ENCODE measurements at regions not wholly inside any gene's neighbourhood (a gene's known extent, or its start where the extent isn't known, plus 50 kb on each side); places are given as distances from the start of the nearest gene placed in this dataset.
A peak's percentile ranks its signal among the peaks of the same experiment; 100 is the strongest.

- Histone ChIP-seq H4K20me1 (ENCODE audit: control insufficient read depth, extremely low read depth, insufficient read depth, low read length) (no peaks in the 10 kb centered on the region), H3K36me3 (ENCODE audit: control insufficient read depth in 2 of 2, extremely low read depth in 1 of 2, insufficient read depth in 2 of 2, low read length in 2 of 2) (no peaks in the 10 kb centered on the region), H3K9me1 (ENCODE audit: control insufficient read depth, extremely low read depth, insufficient read depth, low read length) (no peaks in the 10 kb centered on the region), H3K27ac (ENCODE audit: control insufficient read depth, insufficient read depth, low read length) (no peak overlapping the region), H3K27me3 (ENCODE audit: control insufficient read depth, extremely low read depth, insufficient read depth, low read length) (no peaks in the 10 kb centered on the region), H3K4me2 (ENCODE audit: control insufficient read depth, extremely low read depth, insufficient read depth, low read depth, low read length) (no peak overlapping the region), H3K4me1 (ENCODE audit: control insufficient read depth, extremely low read depth, insufficient read depth, low read length) (peaks cover 3% of the 10 kb centered on the region), H3K9ac (ENCODE audit: control insufficient read depth, extremely low read depth, insufficient read depth, low read length) (no peak overlapping the region), H3K9me3 (ENCODE audit: control insufficient read depth, low read depth, low read length) (no peaks in the 10 kb centered on the region), H3K79me2 (ENCODE audit: control insufficient read depth, insufficient read depth, low read length) (no peaks in the 10 kb centered on the region), H2AFZ (ENCODE audit: control insufficient read depth, low read length) (no peak overlapping the region), H3K4me3 (ENCODE audit: control insufficient read depth in 2 of 3, extremely low read depth in 1 of 3, insufficient read depth in 2 of 3, low read depth in 1 of 3, low read length in 3 of 3) (no peak overlapping the region)
- dilution Hi-C loops (cut with MboI; ENCODE audit: extremely low pct_ligation_motif_present, low sequenced_read_pairs), result no loop called here
- TF ChIP-seq EZH2 (IDR thresholded peaks at IDR 0.05; ENCODE audit: low read length) (no peak), CTCF (optimal IDR thresholded peaks at IDR 0.05 in 1 of 3, IDR thresholded peaks at IDR 0.05 in 1 of 3, conservative IDR thresholded peaks at IDR 0.05 in 1 of 3; ENCODE audit: extremely low read depth in 1 of 3, insufficient read depth in 2 of 3, low read length in 3 of 3) (no peak)
- FAIRE-seq (no peak), DNase-seq (ENCODE audit: low read depth, low spot score) (no peak)
Observed at GRCh38 chr16:64094181-64094965, 1027.5 kb downstream of the CDH11 start.

- peaks cover 3% of the 10 kb centered on the region for H3K4me1 ChIP-seq (ENCODE audit: control insufficient read depth, extremely low read depth, insufficient read depth, low read length)
- FAIRE-seq (peak; percentile 55), DNase-seq (ENCODE audit: low read depth, low spot score) (no peak)
- H3K79me2 ChIP-seq (ENCODE audit: control insufficient read depth, insufficient read depth, low read length), result no peaks in the 10 kb centered on the region
- no peak overlapping the region for H3K9ac ChIP-seq (ENCODE audit: control insufficient read depth, extremely low read depth, insufficient read depth, low read length)
- H3K27ac ChIP-seq (ENCODE audit: control insufficient read depth, insufficient read depth, low read length), result no peak overlapping the region
- no peak for TF ChIP-seq CTCF (optimal IDR thresholded peaks at IDR 0.05 in 1 of 3, IDR thresholded peaks at IDR 0.05 in 1 of 3, conservative IDR thresholded peaks at IDR 0.05 in 1 of 3; ENCODE audit: extremely low read depth in 1 of 3, insufficient read depth in 2 of 3, low read length in 3 of 3)
- TF ChIP-seq EZH2 (IDR thresholded peaks at IDR 0.05; ENCODE audit: low read length), result no peak
- H3K9me3 ChIP-seq (ENCODE audit: control insufficient read depth, low read depth, low read length), result no peaks in the 10 kb centered on the region
- H3K4me3 ChIP-seq (ENCODE audit: control insufficient read depth in 2 of 3, extremely low read depth in 1 of 3, insufficient read depth in 2 of 3, low read depth in 1 of 3, low read length in 3 of 3), result no peak overlapping the region
- no peaks in the 10 kb centered on the region for H3K27me3 ChIP-seq (ENCODE audit: control insufficient read depth, extremely low read depth, insufficient read depth, low read length)
- H3K9me1 ChIP-seq (ENCODE audit: control insufficient read depth, extremely low read depth, insufficient read depth, low read length), result no peaks in the 10 kb centered on the region
- no peaks in the 10 kb centered on the region for H3K36me3 ChIP-seq (ENCODE audit: control insufficient read depth in 2 of 2, extremely low read depth in 1 of 2, insufficient read depth in 2 of 2, low read length in 2 of 2)
- no peaks in the 10 kb centered on the region for H4K20me1 ChIP-seq (ENCODE audit: control insufficient read depth, extremely low read depth, insufficient read depth, low read length)
- dilution Hi-C loops (cut with MboI; ENCODE audit: extremely low pct_ligation_motif_present, low sequenced_read_pairs), result no loop called here
- H3K4me2 ChIP-seq (ENCODE audit: control insufficient read depth, extremely low read depth, insufficient read depth, low read depth, low read length), result no peak overlapping the region
- no peak overlapping the region for H2AFZ ChIP-seq (ENCODE audit: control insufficient read depth, low read length)
Observed at GRCh38 chr16:64092271-64092670, 1029.6 kb downstream of the CDH11 start.

Measured in keratinocyte (primary cell).